ENCODE measurements at regions not wholly inside any gene's neighbourhood (a gene's known extent, or its start where the extent isn't known, plus 50 kb on each side); places are given as distances from the start of the nearest gene placed in this dataset.

GRCh38 chr1:208581667-208582066 is 337.5 kb upstream of the PLXNA2 start:
- TF ChIP-seq CTCF (IDR thresholded peaks at IDR 0.05) (no peak), ZFX (IDR thresholded peaks at IDR 0.05; ENCODE audit: borderline replicate concordance) (no peak)
